ENCODE measurements at regions not wholly inside any gene's neighbourhood (a gene's known extent, or its start where the extent isn't known, plus 50 kb on each side); places are given as distances from the start of the nearest gene placed in this dataset.

DNA sequence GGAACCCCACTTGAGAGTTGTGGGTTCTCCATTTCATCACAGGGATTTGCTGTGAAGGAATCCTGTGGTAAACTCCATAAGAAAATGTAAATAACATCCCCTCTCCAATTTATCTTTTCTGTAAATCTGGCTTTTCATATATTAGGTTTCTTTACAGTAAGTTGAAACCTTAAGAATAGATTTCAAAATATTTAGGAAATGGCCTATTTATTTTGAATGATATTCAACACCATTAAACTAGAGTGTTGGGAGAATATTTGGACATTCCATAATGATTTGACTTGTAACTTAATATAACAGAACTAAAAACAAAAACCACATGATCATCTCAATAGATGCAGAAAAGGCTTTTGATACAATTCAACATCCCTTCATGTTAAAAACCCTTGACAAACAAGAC is 197.3 kb upstream of the PGRMC2 start:
- no peak overlapping the region for H3K9ac ChIP-seq (ENCODE audit: insufficient read depth in 1 of 2, low read depth in 2 of 2, low read length in 2 of 2)
- ChIA-PET CTCF (ENCODE audit: low intra/inter-chr PET ratio) (no interaction called here), POLR2A (no interaction called here)
- no peaks in the 10 kb centered on the region for H3K79me2 ChIP-seq (ENCODE audit: control insufficient read depth, insufficient read depth, low read length)
- no peaks in the 10 kb centered on the region for H3K36me3 ChIP-seq (ENCODE audit: control insufficient read depth, insufficient read depth, low read length)
- H3K27me3 ChIP-seq (ENCODE audit: control insufficient read depth in 2 of 2, insufficient read depth in 2 of 2, low read length in 2 of 2) = no peaks in the 10 kb centered on the region
- 0 out of 2 replicates have a peak, but pooled peaks cover 3% of the 10 kb centered on the region for H3K9me3 ChIP-seq (replicated peaks; ENCODE audit: control insufficient read depth, insufficient read depth, low read depth, low read length)
- H3K9me1 ChIP-seq (ENCODE audit: control insufficient read depth, insufficient read depth, low read length) = no peaks in the 10 kb centered on the region
- FAIRE-seq (no peak), ATAC-seq (no peak), DNase-seq (ENCODE audit: extremely low read depth in 1 of 4, low spot score in 3 of 4) (no peak)
- no peak overlapping the region for H3K27ac ChIP-seq (ENCODE audit: extremely low read depth, low read depth, low read length)
- no peaks in the 10 kb centered on the region for H4K20me1 ChIP-seq (replicated peaks; ENCODE audit: control insufficient read depth, insufficient read depth, low read length)
- no peaks in the 10 kb centered on the region for H3K4me1 ChIP-seq (replicated peaks in 1 of 2; ENCODE audit: control insufficient read depth in 2 of 2, insufficient read depth in 2 of 2, low read length in 2 of 2)
- in situ Hi-C loops (cut with MboI) (no loop called here), intact Hi-C loops (cut with micrococcal nuclease) (no loop called here)
- no TSS peak for BruUV-seq (replicated peaks)
- H3K4me3 ChIP-seq = no peak overlapping the region
- H3K4me2 ChIP-seq (ENCODE audit: insufficient read depth, low read length) = no peak overlapping the region
- H2AFZ ChIP-seq (ENCODE audit: low read depth, low read length) = no peak overlapping the region
- TF ChIP-seq ZNF23 (CRISPR knock-in tag; IDR thresholded peaks at IDR 0.05) (no peak), POLR2H (tag; IDR thresholded peaks at IDR 0.05; ENCODE audit: low read depth) (no peak), CTBP1 (IDR thresholded peaks at IDR 0.05; ENCODE audit: borderline replicate concordance) (no peak), ZNF239 (CRISPR knock-in tag; IDR thresholded peaks at IDR 0.05) (no peak), ZNF764 (CRISPR knock-in tag; IDR thresholded peaks at IDR 0.05; ENCODE audit: low read depth) (no peak), KDM2B (CRISPR knock-in tag; IDR thresholded peaks at IDR 0.05) (no peak), PCBP2 (IDR thresholded peaks at IDR 0.05; ENCODE audit: low read depth, low read length, poor library complexity, severe bottlenecking) (no peak)
- TF ChIP-seq, protein P1, sequence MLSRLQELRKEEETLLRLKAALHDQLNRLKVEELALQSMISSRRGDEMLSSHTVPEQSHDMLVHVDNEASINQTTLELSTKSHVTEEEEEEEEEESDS (CRISPR knock-in tag; IDR thresholded peaks at IDR 0.05) = no peak
- TF ChIP-seq, protein P2, sequence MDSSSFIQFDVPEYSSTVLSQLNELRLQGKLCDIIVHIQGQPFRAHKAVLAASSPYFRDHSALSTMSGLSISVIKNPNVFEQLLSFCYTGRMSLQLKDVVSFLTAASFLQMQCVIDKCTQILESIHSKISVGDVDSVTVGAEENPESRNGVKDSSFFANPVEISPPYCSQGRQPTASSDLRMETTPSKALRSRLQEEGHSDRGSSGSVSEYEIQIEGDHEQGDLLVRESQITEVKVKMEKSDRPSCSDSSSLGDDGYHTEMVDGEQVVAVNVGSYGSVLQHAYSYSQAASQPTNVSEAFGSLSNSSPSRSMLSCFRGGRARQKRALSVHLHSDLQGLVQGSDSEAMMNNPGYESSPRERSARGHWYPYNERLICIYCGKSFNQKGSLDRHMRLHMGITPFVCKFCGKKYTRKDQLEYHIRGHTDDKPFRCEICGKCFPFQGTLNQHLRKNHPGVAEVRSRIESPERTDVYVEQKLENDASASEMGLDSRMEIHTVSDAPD (CRISPR knock-in tag; IDR thresholded peaks at IDR 0.05) = no peak
- TF ChIP-seq, protein P3, sequence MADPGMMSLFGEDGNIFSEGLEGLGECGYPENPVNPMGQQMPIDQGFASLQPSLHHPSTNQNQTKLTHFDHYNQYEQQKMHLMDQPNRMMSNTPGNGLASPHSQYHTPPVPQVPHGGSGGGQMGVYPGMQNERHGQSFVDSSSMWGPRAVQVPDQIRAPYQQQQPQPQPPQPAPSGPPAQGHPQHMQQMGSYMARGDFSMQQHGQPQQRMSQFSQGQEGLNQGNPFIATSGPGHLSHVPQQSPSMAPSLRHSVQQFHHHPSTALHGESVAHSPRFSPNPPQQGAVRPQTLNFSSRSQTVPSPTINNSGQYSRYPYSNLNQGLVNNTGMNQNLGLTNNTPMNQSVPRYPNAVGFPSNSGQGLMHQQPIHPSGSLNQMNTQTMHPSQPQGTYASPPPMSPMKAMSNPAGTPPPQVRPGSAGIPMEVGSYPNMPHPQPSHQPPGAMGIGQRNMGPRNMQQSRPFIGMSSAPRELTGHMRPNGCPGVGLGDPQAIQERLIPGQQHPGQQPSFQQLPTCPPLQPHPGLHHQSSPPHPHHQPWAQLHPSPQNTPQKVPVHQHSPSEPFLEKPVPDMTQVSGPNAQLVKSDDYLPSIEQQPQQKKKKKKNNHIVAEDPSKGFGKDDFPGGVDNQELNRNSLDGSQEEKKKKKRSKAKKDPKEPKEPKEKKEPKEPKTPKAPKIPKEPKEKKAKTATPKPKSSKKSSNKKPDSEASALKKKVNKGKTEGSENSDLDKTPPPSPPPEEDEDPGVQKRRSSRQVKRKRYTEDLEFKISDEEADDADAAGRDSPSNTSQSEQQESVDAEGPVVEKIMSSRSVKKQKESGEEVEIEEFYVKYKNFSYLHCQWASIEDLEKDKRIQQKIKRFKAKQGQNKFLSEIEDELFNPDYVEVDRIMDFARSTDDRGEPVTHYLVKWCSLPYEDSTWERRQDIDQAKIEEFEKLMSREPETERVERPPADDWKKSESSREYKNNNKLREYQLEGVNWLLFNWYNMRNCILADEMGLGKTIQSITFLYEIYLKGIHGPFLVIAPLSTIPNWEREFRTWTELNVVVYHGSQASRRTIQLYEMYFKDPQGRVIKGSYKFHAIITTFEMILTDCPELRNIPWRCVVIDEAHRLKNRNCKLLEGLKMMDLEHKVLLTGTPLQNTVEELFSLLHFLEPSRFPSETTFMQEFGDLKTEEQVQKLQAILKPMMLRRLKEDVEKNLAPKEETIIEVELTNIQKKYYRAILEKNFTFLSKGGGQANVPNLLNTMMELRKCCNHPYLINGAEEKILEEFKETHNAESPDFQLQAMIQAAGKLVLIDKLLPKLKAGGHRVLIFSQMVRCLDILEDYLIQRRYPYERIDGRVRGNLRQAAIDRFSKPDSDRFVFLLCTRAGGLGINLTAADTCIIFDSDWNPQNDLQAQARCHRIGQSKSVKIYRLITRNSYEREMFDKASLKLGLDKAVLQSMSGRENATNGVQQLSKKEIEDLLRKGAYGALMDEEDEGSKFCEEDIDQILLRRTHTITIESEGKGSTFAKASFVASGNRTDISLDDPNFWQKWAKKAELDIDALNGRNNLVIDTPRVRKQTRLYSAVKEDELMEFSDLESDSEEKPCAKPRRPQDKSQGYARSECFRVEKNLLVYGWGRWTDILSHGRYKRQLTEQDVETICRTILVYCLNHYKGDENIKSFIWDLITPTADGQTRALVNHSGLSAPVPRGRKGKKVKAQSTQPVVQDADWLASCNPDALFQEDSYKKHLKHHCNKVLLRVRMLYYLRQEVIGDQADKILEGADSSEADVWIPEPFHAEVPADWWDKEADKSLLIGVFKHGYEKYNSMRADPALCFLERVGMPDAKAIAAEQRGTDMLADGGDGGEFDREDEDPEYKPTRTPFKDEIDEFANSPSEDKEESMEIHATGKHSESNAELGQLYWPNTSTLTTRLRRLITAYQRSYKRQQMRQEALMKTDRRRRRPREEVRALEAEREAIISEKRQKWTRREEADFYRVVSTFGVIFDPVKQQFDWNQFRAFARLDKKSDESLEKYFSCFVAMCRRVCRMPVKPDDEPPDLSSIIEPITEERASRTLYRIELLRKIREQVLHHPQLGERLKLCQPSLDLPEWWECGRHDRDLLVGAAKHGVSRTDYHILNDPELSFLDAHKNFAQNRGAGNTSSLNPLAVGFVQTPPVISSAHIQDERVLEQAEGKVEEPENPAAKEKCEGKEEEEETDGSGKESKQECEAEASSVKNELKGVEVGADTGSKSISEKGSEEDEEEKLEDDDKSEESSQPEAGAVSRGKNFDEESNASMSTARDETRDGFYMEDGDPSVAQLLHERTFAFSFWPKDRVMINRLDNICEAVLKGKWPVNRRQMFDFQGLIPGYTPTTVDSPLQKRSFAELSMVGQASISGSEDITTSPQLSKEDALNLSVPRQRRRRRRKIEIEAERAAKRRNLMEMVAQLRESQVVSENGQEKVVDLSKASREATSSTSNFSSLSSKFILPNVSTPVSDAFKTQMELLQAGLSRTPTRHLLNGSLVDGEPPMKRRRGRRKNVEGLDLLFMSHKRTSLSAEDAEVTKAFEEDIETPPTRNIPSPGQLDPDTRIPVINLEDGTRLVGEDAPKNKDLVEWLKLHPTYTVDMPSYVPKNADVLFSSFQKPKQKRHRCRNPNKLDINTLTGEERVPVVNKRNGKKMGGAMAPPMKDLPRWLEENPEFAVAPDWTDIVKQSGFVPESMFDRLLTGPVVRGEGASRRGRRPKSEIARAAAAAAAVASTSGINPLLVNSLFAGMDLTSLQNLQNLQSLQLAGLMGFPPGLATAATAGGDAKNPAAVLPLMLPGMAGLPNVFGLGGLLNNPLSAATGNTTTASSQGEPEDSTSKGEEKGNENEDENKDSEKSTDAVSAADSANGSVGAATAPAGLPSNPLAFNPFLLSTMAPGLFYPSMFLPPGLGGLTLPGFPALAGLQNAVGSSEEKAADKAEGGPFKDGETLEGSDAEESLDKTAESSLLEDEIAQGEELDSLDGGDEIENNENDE (IDR thresholded peaks at IDR 0.05; ENCODE audit: low read depth, low read length) = no peak
